ENCODE measurements at regions not wholly inside any gene's neighbourhood (a gene's known extent, or its start where the extent isn't known, plus 50 kb on each side); places are given as distances from the start of the nearest gene placed in this dataset.
A peak's percentile ranks its signal among the peaks of the same experiment; 100 is the strongest.

DNA sequence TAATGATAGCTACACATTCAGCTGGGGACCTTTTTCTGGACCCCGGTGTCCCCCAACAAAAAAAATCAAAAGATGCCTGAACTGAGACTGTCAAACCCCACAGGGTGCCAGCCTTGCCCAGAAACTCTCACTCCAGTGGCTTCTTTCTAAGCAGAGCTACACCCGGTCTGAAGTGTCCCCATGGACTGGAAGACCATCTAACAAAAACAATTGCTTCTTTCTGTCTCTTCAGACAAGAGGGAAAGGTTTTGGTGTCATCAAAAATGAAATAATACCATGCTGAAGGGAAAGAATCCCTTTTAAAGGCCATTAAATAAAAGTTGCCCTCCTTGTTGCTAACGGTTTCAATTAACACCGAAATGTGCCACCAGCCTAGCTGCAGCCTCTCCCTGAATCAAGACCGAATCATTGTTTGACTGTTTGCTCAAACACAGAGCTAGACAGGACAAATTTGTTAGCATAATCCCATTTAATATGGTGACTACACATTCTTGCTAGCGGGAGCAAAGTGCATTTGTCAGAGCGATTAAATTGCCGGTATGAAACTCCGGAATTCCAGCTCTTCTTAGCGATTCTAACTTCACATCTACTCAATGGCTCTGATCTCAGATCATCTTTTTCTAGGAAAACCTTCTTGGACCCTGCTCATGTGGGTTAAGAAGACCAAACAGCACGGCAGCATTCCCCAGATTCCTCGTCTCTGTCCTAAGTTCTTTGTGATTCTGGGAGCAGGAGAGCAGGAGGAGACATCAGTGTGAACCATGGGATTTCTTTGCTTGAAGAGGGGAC is 397.5 kb upstream of the PRKCQ start:
- Mint-ChIP-seq H3K27ac (no peak overlapping the region), H3K4me3 (no peak overlapping the region), H3K27me3 (ENCODE audit: low read depth) (peaks cover 41% of the 10 kb centered on the region), H3K4me1 (ENCODE audit: low read depth) (peaks cover 17% of the 10 kb centered on the region), H3K9me3 (no peaks in the 10 kb centered on the region), H3K36me3 (ENCODE audit: low read depth) (peaks cover 5% of the 10 kb centered on the region)
- DNase-seq (ENCODE audit: low spot score): no peak

GRCh38 chr10:6973899-6974298 is 393.8 kb upstream of the PRKCQ start:
- Mint-ChIP-seq H3K4me1 (ENCODE audit: low read depth) (peaks cover 17% of the 10 kb centered on the region), H3K9me3 (no peaks in the 10 kb centered on the region), H3K27ac (peak overlapping the region; percentile 56), H3K4me3 (peak overlapping the region; percentile 47), H3K36me3 (ENCODE audit: low read depth) (peaks cover 5% of the 10 kb centered on the region), H3K27me3 (ENCODE audit: low read depth) (peaks cover 31% of the 10 kb centered on the region)
- DNase-seq (ENCODE audit: low spot score): peak; percentile 7

DNA sequence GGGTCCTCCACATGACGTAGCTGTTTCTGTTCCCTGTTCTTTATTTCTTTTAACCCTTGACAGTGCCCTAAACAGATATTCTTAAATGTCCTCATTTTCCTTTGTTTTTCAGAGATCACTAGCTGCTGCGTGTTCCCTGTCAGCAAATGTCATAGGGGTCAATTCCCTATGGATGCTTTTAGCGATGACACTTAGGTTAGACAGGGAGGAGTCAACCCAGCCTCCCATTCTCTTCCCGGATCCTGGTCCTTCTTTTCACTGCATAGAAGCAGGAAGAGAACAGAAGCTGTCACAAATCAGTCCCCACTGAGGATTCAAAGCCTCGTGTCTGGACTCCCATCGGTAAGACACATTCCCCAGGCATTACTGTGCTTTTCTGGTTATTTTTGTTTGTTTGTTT is 392.1 kb upstream of the PRKCQ start:
- Mint-ChIP-seq H3K9me3 (no peaks in the 10 kb centered on the region), H3K36me3 (ENCODE audit: low read depth) (peaks cover 5% of the 10 kb centered on the region), H3K4me1 (ENCODE audit: low read depth) (peaks cover 17% of the 10 kb centered on the region), H3K27me3 (ENCODE audit: low read depth) (peaks cover 32% of the 10 kb centered on the region), H3K4me3 (no peak overlapping the region), H3K27ac (no peak overlapping the region)
- DNase-seq (ENCODE audit: low spot score): no peak

- Mint-ChIP-seq H3K4me3 (no peak overlapping the region), H3K4me1 (ENCODE audit: low read depth) (peaks cover 13% of the 10 kb centered on the region), H3K9me3 (no peaks in the 10 kb centered on the region), H3K27me3 (ENCODE audit: low read depth) (peaks cover 46% of the 10 kb centered on the region), H3K36me3 (ENCODE audit: low read depth) (no peaks in the 10 kb centered on the region), H3K27ac (no peak overlapping the region)
- no peak for DNase-seq (ENCODE audit: low spot score)
These were observed 389.6 kb upstream of the PRKCQ start for GRCh38 chr10:6969659-6970058.

- Mint-ChIP-seq H3K4me3 (no peak overlapping the region), H3K36me3 (ENCODE audit: low read depth) (no peaks in the 10 kb centered on the region), H3K27ac (no peak overlapping the region), H3K9me3 (no peaks in the 10 kb centered on the region), H3K4me1 (ENCODE audit: low read depth) (no peaks in the 10 kb centered on the region), H3K27me3 (ENCODE audit: low read depth) (peaks cover 45% of the 10 kb centered on the region)
- no peak for DNase-seq (ENCODE audit: low spot score)
These were observed 384.5 kb upstream of the PRKCQ start for GRCh38 chr10:6964543-6964942.

GRCh38 chr10:6962576-6962975 is 382.5 kb upstream of the PRKCQ start:
- peaks cover 33% of the 10 kb centered on the region for H3K27me3 Mint-ChIP-seq (ENCODE audit: low read depth)
- H3K4me1 Mint-ChIP-seq (ENCODE audit: low read depth): peaks cover 10% of the 10 kb centered on the region
- H3K9me3 Mint-ChIP-seq: no peaks in the 10 kb centered on the region
- DNase-seq (ENCODE audit: low spot score): no peak
- H3K27ac Mint-ChIP-seq: no peak overlapping the region
- H3K4me3 Mint-ChIP-seq: no peak overlapping the region
- no peaks in the 10 kb centered on the region for H3K36me3 Mint-ChIP-seq (ENCODE audit: low read depth)

DNA sequence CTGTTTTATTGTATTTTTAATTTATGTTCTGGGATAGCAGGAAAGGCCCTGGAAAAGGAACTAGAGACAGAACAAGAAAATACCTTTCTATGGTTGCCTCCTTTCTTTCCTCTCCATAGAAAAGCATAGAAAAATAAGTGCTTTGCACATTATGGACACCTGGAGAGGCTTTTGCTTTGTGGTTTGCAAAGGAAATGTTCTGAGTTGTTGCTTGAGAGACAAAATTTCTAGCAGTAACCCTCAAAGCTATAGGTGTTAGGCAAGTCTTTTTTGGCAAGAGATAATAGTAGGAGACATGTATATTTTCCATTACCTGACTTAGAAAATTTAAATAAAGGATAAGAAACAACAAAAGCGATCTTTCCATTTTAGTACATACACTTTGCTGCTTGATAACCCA is 378.6 kb upstream of the PRKCQ start:
- H3K36me3 Mint-ChIP-seq (ENCODE audit: low read depth): no peaks in the 10 kb centered on the region
- H3K9me3 Mint-ChIP-seq: no peaks in the 10 kb centered on the region
- no peak for DNase-seq (ENCODE audit: low spot score)
- H3K27me3 Mint-ChIP-seq (ENCODE audit: low read depth): peaks cover 13% of the 10 kb centered on the region
- H3K4me1 Mint-ChIP-seq (ENCODE audit: low read depth): peaks cover 10% of the 10 kb centered on the region
- no peak overlapping the region for H3K4me3 Mint-ChIP-seq
- no peak overlapping the region for H3K27ac Mint-ChIP-seq

- H3K4me1 Mint-ChIP-seq (ENCODE audit: low read depth): peaks cover 10% of the 10 kb centered on the region
- peaks cover 13% of the 10 kb centered on the region for H3K27me3 Mint-ChIP-seq (ENCODE audit: low read depth)
- peak overlapping the region; percentile 29 for H3K27ac Mint-ChIP-seq
- DNase-seq (ENCODE audit: low spot score): no peak
- no peak overlapping the region for H3K4me3 Mint-ChIP-seq
- H3K9me3 Mint-ChIP-seq: no peaks in the 10 kb centered on the region
- no peaks in the 10 kb centered on the region for H3K36me3 Mint-ChIP-seq (ENCODE audit: low read depth)
These were observed 378.2 kb upstream of the PRKCQ start for GRCh38 chr10:6958254-6958653.

DNA sequence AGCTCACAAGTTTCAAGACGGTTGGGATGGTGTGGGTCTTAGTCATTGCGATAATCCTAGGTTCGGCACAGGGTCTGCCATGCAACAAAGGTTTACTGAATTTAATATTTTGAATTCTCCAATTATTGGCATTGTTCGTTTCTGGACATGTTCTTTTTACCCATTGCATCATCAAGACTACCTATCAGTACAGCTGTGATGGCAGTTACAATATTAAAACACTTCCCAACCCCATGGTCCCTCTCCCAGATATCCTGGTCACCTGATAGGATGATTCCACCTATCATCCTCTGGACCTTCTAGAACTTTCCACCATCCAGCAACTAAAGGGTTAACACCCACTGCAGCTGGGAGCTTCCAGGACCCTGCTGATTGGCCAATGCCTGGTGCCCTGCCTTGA is 377.8 kb upstream of the PRKCQ start:
- peaks cover 11% of the 10 kb centered on the region for H3K27me3 Mint-ChIP-seq (ENCODE audit: low read depth)
- H3K36me3 Mint-ChIP-seq (ENCODE audit: low read depth): no peaks in the 10 kb centered on the region
- no peak overlapping the region for H3K4me3 Mint-ChIP-seq
- no peak overlapping the region for H3K27ac Mint-ChIP-seq
- no peak for DNase-seq (ENCODE audit: low spot score)
- no peaks in the 10 kb centered on the region for H3K9me3 Mint-ChIP-seq
- H3K4me1 Mint-ChIP-seq (ENCODE audit: low read depth): peaks cover 10% of the 10 kb centered on the region

GRCh38 chr10:6956562-6956961 is 376.5 kb upstream of the PRKCQ start:
- H3K27me3 Mint-ChIP-seq (ENCODE audit: low read depth): peaks cover 13% of the 10 kb centered on the region
- H3K9me3 Mint-ChIP-seq: no peaks in the 10 kb centered on the region
- H3K27ac Mint-ChIP-seq: no peak overlapping the region
- H3K4me3 Mint-ChIP-seq: no peak overlapping the region
- no peak for DNase-seq (ENCODE audit: low spot score)
- no peaks in the 10 kb centered on the region for H3K36me3 Mint-ChIP-seq (ENCODE audit: low read depth)
- H3K4me1 Mint-ChIP-seq (ENCODE audit: low read depth): peaks cover 10% of the 10 kb centered on the region

- H3K9me3 Mint-ChIP-seq: peaks cover 4% of the 10 kb centered on the region
- no peaks in the 10 kb centered on the region for H3K36me3 Mint-ChIP-seq (ENCODE audit: low read depth)
- peaks cover 2% of the 10 kb centered on the region for H3K4me1 Mint-ChIP-seq (ENCODE audit: low read depth)
- peaks cover 11% of the 10 kb centered on the region for H3K27me3 Mint-ChIP-seq (ENCODE audit: low read depth)
- H3K4me3 Mint-ChIP-seq: no peak overlapping the region
- DNase-seq (ENCODE audit: low spot score): no peak
- H3K27ac Mint-ChIP-seq: no peak overlapping the region
These were observed 373.3 kb upstream of the PRKCQ start for GRCh38 chr10:6953271-6953801.

- Mint-ChIP-seq H3K9me3 (peaks cover 8% of the 10 kb centered on the region), H3K36me3 (ENCODE audit: low read depth) (no peaks in the 10 kb centered on the region), H3K4me3 (no peak overlapping the region), H3K27ac (no peak overlapping the region), H3K4me1 (ENCODE audit: low read depth) (no peaks in the 10 kb centered on the region), H3K27me3 (ENCODE audit: low read depth) (peaks cover 16% of the 10 kb centered on the region)
- no peak for DNase-seq (ENCODE audit: low spot score)
These were observed 371.7 kb upstream of the PRKCQ start for GRCh38 chr10:6951732-6952131.

DNA sequence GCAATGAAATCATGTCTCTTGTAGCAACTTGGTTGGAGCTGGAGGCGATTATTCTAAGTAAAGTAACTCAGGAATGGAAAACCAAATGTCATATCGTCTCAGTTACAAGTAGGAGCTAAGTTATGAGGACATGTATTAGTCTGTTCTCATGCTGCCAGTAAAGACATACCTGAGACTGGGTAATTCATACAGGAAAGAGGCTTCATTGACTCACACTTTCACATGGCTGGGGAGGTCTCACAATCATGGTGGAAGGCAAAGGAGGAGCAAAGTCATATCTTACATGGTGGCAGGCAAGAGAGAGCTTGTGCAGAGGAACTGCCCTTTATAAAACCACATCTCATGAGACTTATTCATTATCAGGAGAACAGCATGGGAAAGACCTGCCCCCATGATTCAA is 370.1 kb upstream of the PRKCQ start:
- H3K4me1 Mint-ChIP-seq (ENCODE audit: low read depth): no peaks in the 10 kb centered on the region
- peaks cover 26% of the 10 kb centered on the region for H3K27me3 Mint-ChIP-seq (ENCODE audit: low read depth)
- H3K9me3 Mint-ChIP-seq: peaks cover 14% of the 10 kb centered on the region
- DNase-seq (ENCODE audit: low spot score): no peak
- no peak overlapping the region for H3K27ac Mint-ChIP-seq
- H3K36me3 Mint-ChIP-seq (ENCODE audit: low read depth): no peaks in the 10 kb centered on the region
- no peak overlapping the region for H3K4me3 Mint-ChIP-seq

GRCh38 chr10:6944436-6944835 is 364.4 kb upstream of the PRKCQ start:
- peaks cover 4% of the 10 kb centered on the region for H3K4me1 Mint-ChIP-seq (ENCODE audit: low read depth)
- DNase-seq (ENCODE audit: low spot score): no peak

GRCh38 chr10:6938384-6938783 is 358.3 kb upstream of the PRKCQ start:
- peaks cover 44% of the 10 kb centered on the region for H3K27me3 Mint-ChIP-seq (ENCODE audit: low read depth)
- no peak overlapping the region for H3K4me3 Mint-ChIP-seq
- no peaks in the 10 kb centered on the region for H3K36me3 Mint-ChIP-seq (ENCODE audit: low read depth)
- DNase-seq (ENCODE audit: low spot score): no peak
- H3K27ac Mint-ChIP-seq: no peak overlapping the region
- peaks cover 11% of the 10 kb centered on the region for H3K9me3 Mint-ChIP-seq
- H3K4me1 Mint-ChIP-seq (ENCODE audit: low read depth): peaks cover 4% of the 10 kb centered on the region

More at GRCh38 chr10:6944436-6944835, 364.4 kb upstream of the PRKCQ start:
- Mint-ChIP-seq H3K36me3 (ENCODE audit: low read depth) (no peaks in the 10 kb centered on the region), H3K9me3 (peaks cover 14% of the 10 kb centered on the region), H3K27ac (no peak overlapping the region), H3K4me3 (no peak overlapping the region), H3K27me3 (ENCODE audit: low read depth) (peaks cover 48% of the 10 kb centered on the region)

Data from T-helper 2 cell treated with Interferon-gamma antibody and Interleukin-4, amounts not matched to agents 5 μg/mL and 100 μg/mL, for 36 hours (primary cell).